8988T (cell line): ENCODE measurements at regions not wholly inside any gene's neighbourhood (a gene's known extent, or its start where the extent isn't known, plus 50 kb on each side); places are given as distances from the start of the nearest gene placed in this dataset.

Experiments used
- DNase-seq: peaks from one replicate; pipeline ENCODE4 v3.0.0; 2011

DNA sequence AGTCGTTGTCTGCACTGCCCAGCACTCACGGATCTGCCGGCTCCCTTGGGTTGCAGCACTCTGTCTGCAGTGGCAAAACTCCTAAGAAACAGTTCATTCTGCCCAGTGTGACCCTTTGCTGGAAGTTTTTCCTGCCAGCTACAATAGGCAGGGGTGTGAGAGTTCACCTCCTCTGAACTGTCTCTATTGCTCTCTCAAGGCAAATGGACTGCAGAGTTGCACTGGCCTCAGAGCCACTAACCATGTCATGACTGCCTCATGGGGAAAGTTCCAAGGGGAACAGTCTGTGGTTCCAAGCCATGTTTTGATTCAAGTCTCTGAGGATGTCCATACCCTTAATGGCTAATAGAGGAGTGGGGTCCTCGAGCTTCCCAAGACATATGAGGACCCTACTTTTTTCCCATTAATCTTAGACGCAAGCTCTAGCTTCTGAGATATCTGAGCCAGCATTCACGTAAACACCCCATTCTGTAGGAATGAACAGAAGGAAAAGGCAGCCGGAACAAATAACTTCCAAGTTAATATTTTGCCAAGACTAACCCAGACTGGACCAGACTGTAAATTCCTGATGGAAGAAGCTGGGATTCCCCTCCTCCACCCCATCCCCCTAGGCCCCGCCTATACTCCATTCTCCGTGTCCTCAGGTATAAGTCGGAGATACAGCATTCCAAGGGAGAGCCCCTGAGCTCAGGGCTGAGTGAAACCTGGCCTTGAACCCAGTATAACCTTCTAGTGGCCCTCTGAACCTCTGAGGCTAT, 93.8 kb upstream of the AKT3 start:
- no peak for DNase-seq

DNA sequence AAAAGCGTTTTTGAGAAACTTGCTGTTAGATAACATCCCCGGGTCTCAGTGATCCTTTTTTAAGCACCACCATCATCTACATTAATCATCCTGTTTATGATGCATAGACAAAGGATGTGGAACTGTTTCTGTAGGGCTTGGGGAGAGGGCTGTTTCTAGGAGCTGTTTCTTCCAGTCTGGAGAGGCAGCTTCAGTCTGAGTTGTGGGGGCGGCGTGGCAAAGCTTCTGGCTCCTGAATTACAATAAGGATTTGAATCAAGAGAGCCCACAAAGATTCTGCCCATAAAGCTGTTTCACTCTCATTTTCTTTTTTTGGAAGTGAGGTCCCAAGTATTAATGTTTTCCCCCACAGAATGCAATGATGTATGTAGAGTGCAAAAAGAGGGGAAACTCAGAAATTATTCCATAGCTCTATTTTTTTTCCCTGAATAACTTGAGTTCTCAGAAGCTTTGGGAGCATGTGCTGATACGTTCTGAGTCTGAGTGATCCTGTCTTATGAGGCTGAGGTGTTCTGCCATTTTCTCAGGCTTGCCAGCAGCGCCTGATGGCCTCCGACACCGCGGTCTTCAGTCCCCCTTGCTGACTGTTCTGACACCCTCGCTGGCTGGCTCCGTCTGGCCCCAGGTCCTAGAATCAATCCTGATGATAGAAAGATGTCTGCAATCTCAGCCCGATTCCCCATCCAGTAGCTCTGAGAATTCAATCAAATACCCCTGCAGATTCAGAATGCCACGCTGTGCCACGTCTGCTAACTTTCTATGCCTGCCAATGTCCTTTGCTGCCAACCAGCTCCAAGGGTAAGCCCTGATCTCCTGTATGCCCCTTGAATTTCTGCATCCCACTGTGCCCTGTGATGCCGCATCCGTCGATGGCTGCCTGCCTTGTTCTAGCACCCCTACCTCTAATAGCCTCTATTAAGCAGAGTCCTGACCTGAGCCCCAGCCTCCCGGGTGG, 92.4 kb upstream of the AKT3 start:
- DNase-seq: no peak

DNA sequence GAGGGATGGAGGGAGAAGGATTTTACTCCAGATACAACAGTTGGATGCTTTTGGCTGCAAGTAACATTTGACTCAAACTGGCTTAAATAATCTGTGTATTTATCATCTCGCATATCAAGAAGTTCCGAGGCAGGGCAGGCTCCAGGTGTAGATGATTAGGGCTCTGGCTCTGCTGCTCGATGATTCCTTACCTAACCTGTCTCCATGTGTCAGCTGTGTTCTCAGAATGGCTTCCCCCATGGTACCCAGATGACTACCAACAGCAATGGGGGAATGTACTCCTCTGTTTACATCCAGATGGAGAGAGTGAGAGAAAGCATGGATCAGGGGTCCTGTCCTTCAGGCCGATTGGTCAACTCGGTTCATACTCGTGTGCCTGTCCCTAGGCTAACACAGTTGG, 90.4 kb upstream of the AKT3 start:
- DNase-seq: no peak

DNA sequence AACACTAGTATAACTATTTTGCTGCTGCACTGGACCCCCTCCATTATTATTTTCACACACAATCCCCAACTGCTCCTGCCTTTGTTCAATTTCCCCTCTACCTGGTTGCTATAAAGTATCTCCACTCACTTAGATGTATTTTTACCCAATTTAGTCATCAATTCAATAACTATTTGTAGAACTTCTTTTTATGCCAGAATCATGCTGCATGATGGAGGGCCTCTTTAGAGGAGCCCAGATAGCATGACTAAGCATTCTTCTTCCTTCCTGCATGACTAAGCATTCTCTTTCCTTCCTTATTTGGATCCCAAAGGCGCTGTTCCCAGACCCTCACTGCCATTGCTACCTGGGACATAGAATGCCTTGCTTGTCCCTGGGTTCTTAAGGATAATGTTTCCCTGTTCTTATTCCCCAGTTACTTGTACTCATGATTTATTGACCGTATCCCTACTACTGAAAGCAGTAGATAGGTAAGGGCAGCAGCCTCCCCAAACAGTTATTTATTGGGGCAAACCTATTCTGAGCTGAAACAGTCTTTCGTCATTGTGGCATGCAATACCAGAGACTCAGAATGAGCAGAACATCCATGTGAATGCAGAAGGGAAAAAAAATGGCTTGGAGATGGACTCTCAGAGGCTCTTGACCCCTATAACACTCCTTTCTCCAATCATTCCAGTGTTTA, 89.3 kb upstream of the AKT3 start:
- DNase-seq: no peak

DNA sequence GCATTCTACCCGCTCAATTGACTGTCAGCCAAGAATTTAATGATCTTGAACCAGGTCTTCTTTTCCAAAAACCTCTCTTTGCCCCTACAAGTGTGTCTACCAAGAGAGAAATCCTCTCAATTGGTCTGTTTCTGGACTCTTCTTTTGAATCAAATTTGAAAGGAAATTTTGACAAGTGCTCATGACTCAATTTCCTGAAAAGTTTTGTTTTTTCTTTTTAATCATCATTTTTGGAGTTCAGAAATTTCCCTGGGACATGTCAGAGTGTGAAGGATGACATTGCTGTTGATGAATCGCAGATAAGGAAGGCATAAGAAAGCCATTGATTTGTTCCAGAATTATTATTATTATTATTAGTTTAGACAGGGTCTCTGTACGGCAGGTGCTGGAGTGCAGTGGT, 88.2 kb upstream of the AKT3 start:
- DNase-seq: no peak

DNA sequence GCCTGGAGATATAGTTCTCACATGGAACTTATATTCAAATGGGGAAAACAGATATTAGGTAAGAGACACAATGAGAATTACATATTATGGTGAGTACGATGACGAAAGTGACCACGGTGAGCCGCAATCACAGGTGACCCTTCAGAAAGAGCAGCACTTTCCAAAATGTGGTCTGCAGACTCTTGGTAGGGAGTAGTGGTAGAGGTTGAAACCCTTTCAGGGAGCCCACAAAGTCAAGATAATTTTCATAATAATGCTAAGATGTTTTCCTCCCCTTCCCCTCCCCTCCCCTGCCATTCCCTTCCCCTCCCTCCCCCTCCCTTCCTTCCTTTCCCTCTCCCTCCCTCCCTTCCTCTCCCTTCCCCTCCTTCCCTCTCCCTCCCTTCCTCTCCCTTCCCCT, 83.5 kb upstream of the AKT3 start:
- DNase-seq: no peak

DNA sequence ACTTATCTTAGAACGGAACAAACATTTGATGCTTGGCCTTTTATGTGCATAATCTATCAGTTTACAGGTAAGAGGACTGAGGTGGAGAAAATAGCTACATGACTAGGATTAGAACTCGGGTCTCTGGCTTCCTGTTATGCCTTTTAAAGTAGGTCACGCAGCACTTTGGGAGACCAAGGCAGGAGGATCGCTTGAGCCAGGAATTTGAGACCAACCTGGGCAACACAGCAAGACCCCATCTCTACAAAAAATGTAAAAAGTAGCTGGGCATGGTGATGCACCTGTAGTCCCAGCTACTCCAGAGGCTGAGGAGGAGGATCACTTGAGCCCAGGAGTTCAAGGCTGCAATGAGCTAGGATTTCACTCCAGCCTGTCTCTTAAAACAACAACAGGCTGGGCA, 81.9 kb upstream of the AKT3 start:
- no peak for DNase-seq

DNA sequence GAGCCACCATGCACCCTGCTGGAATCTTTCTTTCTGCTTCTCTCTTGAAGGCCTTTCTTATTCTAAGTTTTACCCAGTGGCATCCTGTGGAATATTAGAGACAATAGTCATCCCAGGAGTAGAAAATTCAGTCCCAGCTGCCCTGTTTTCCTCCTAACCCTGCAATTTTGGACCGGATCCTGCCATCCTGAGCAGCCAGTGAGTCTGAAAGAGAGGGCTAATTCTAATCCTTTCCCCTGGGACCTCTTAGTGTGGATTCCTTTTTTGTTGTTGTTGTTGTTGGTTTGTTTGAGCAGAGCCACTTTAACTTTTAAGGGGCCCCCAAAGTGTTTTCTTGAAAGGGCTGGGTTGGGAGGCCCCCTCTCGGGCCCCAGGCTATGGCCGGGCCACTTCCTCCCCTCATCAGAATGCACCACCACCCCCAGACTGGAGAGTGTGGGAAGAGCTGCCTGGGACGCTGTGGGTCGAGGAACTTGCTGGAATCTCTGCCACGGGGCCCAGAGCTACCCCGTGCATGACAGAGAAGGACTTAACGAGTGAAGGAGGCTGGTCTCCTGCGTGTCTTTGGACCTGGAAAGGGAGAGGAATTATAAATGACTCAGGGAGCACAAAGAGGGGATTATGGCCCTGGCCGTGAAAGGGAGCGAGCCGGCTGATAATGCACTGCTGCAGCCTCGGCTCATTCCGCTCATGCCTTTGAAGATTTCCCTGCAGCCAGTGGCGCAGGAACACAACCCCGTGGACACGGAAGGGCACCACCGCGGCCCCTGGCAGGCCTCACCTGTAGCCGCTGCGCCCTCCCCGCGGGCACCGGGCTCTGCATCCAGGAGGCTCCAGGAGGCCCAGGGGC, 81.0 kb upstream of the AKT3 start:
- no peak for DNase-seq

DNA sequence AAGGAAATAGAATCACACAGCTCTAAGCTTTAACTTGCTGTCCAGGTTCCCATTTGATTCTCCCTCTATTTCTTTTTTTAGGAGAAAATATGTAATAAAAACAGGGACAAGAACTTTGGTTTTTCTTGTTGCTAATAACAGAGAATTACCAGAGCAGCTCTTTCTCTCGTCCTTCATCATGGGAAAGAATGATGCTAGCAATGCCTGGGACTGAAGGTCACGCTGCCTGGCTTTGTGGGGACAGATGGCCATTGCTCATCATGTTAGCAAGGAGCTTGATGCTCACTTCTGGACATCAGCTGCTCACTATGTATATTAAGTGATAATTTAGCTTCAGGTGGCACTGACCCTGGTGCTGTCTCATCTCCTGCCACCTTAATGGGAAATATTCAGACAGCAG, 77.3 kb upstream of the AKT3 start:
- DNase-seq: no peak

DNA sequence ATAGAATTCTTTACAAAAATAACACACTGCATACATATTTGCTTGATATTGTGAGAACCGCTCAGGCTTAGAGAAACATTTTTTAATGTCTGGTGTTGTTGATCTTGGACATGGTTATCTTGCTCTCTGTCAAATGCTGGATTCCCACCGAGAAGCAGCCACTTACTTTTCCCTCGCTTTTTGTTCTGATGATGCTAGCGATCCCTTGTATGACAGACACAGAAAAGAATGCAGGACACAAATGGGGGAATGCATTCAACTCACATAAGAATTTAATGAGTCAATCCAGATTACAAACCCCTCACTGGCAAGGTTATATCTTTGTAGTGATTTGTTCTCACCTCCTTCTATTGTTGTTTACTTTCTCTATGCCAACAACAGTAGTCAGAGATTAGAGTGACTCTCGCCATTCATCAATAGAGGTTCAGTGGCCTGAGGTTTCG, 76.8 kb upstream of the AKT3 start:
- peak; percentile 51 for DNase-seq

DNA sequence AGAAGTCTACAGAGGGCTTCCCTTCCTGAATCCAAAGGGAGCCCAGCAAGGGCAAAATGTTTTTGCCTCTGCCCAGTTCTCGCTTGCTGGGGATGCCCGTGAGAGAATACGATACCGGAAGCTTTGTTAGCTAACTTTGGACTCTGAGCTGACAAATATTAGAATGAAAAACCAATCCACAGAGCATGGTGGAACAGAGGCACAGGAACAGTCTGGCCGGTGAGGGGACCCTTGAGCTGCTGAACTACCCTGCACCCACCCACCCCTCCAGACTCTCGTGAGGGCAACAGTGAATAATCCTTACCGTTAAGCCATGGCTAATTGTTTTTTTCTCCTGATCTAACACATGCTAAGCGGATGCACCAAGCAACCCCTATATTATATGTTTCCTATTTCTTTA, 76.3 kb upstream of the AKT3 start:
- no peak for DNase-seq

DNA sequence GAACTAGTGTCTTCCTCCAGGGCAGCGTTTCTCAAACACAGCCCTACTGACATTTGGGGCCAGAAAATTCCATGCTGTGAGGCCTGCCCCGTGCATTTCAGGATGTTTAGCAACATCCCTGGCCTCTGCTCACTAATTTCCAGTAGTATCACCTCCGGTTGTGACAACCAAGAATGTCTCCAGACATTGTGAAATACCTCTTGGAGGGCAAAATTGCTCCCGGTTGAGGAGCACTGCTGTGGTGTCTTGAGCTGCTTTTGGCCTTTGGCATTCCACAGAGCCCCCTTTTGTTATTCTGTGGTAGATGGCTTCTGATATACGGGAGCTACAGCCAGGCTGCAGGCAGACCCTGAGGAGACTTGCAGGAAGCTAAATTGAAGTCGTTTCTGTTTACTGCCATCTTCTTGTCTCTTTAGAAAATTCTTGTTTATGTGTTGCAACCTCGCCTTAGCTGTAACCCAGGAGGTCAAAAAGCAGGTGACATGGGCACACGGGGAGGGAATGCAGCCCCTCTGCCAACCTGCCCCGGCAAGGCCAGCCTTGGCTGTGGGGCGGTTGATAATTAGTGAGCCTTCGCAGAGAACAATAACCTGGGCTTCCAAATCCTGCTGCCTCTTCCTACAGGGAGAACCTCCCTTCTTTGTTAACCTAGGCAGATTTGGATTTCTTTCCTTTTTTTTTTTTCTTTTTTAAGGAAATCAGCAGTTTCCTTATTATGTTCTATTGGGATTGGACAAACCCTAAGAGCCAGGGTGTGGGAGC, 74.7 kb upstream of the AKT3 start:
- DNase-seq: no peak

DNA sequence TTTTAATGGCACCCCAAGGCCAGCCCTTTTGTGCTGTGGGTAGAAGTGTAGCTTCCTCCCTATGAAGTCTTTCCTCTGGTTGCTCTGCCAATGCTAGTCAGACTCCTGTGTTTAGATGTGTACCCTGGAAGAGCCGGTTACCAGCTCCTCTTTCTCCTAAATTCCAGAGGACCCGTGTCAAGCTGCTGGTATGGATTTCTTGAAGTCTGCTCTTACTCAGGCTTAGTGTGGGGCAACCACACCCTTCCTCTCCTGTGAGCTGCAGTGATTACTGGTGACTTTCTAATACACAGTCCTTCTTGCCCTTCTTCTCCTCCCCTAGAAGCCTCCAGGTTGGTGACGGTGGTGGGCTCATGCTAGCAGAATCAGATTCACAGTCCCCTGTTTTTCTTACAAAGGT, 74.1 kb upstream of the AKT3 start:
- peak; percentile 77 for DNase-seq

DNA sequence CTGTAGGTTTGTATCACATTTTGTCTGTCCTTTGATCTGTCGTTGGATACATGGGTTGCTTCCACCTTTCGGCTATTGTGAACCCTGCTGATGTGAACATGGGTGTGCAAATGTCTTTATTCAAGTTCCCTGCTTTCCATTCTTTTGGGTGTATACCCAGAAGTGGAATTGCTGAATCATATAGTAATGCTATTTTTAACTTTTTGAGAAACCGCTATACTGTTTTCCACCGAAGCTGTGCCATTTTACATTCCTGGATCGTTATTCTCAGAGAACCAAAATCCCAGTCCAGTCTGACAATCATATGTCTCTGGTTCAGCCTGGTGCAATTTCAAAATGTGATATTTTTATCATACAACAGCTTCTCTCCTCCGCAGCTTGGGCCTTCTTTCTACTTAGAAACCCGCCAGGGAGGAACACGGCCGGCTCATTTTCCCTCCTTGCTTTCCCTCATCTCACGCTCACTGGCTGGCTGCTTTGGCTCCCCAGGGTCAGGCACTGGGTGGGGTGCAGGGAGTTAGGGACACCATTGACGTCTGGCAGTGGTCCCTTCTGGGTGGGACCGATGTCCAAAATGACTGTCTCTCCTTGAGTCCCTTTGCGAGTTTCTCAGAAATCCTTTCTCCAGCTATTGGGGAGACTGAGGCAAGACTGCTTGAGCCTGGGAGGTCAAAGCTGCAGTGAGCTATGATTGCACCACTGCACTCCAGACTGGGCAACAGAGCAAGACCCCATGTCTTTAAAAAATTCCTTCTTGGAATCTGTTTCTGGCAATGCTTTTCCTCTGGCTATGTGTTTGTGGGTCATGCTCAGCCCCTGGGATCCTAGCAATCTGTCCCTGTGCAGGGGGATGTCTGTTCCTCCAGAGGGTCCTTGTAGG, 73.5 kb upstream of the AKT3 start:
- DNase-seq: no peak

DNA sequence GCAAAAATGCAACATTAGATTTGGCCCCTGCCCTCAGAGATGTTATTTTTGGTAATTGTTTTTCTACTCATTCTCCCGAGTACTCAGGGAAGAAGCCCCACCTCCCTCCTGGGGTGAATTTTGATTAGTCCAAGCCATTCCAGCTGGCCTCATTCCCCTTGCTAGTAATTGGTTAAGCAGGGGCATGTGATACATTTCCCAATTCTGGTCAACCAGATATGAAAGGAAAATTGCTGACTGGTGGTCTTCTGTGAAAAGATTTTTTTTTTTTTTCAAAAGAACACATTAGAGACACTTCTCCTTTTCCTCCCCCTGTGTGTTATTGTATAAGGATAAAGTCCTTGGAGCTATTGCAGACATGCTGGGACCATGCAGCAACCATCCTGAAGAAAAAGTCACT, 71.1 kb upstream of the AKT3 start:
- no peak for DNase-seq

DNA sequence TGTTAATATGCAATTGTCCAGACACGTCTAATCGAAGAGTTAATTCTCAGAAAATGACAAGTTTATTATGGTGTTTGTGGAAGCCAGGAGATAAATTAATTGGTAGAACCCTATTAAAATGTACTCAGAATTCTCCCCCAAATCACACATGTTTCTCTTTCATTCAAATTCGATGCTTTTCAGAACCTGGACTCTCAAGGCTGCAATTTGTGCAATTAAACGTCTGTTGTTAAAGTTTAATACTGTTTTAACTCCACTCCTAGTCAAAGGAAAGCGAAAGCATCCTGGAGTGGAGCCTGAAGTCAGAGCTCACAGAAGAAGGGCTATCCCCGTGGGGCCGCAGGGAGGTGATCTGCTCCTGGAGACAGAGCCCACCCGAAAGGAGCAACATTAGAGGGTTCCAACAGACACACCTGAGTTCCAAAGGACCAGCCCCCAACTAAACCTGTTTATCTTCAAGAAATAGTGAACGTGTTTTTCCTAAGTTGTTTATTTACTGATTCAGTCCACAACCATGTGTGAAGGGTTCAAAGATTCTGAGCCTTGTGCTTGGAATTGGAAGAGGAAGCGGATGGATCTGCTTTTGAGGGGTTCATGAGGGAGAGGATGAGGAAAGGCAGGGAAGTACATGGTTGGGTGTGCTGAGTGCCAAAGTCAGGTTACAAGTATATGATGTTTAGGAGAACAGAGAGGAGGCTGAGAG, 68.0 kb upstream of the AKT3 start:
- no peak for DNase-seq

DNA sequence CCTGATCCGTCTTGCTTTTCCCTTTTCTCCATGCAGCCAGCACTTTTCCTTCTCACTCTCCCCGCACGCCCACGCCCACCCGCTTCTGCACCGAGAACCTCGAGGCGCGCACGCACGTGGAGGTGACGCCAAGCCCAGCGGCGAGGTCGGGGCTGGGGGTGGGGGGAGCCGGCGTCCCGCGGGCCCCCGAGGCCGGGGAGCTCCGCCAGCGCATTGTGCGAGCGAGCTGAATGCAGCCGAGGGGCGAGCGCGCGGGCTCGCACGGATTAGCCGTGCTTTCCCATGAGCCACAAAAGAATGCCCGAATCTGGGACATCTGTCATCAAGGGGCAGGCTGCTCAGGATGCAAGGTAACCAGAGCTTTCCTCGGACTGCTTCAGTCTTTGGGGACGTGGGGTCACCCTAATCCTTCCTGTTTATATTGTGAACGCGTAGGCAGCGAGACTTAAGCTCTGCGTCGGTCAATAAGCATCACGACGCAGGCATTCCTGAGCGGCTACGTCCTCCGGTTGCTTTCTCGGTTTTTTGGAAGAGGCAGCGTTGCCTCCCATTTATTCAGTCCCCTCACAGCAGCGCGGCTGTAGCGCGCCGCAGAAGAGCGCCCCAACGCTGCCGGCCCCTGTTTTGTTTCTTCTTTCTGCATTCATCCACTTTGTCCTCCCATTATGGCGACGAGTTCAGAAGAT, 67.3 kb upstream of the AKT3 start:
- DNase-seq: no peak

DNA sequence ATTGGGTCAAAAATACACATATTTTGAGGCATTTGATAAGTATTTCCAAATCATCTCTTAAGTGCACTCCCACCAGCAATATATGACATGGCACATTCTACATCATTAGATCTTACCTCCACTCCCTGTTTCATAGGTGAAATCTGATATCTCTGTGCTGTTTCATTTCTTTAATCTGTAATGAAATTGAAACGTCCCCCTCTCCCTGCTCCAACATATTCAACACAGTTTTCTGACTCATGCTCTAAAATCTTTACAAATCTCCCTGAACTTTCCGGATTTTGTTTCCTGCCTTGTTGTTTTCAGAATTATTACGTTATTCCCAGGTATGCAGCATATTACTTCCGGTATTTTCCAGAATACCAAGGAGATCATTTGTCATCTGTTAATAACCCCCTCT, 66.1 kb upstream of the AKT3 start:
- DNase-seq: peak; percentile 50

DNA sequence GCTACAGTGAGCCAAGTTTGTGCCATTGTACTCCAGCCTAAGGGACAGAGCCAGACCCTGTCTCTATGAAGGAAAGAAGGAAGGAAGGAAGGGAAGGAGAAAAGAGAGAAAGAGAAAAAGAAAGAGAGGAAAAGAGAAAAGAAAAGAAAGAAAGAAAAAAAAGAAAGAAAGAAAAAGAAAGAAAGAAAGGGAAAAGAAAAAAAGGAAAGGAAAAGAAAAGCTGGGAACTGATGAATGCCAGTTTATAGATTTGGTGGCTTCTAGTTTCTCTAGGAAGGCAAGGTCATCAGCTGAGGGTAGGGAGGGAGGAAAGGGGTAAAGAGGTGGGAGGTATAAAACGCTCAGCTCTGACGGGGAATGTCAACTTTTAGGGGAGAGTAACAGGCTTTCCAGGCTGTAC, 62.3 kb upstream of the AKT3 start:
- no peak for DNase-seq

DNA sequence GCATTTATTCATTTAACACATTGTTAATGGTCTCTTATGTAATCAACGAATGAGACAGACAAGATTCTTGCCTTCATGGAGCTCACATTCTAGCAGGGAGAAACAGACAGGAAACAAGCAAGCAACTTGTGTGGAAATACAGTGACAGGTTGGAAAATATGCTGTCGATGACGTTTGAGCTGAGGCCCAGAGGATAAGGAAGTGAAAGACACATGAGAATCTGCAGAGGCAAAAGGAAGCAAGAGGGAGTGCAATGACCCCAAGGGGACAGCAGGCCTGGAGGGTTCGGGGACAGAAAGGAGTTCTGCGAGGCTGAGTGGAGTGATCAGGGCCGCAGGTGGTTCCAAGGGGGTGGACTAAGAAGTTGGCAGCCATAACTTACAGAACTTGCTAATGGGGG, 60.6 kb upstream of the AKT3 start:
- no peak for DNase-seq
